AG08395 (cell line): ENCODE measurements at regions not wholly inside any gene's neighbourhood (a gene's known extent, or its start where the extent isn't known, plus 50 kb on each side); places are given as distances from the start of the nearest gene placed in this dataset.
A peak's percentile ranks its signal among the peaks of the same experiment; 100 is the strongest.

Source experiments
- DNase-seq: peaks from one replicate; pipeline ENCODE4 v3.0.0; 2012; ENCODE audit warnings: mixed read lengths, low spot score

DNA sequence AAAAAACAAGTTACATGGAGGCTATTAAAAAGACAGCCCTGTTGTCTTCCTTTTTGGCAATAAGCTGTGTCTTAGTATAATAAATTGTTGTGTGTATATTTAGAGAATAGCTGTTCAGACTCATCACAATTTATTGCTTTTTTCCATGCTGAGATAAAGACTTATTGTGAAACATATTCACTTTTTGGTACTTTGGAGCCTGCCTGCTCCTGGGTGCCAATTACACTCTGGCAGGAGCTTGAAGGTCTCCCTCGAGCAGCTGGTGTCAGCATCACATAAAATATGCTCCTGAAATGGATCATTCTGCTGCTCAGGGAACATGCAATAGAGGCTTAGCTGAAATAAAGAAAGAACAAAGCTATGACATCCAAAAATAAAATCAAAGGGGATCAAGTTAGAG, 211.6 kb upstream of the DKK2 start:
- peak; percentile 10 for DNase-seq

DNA sequence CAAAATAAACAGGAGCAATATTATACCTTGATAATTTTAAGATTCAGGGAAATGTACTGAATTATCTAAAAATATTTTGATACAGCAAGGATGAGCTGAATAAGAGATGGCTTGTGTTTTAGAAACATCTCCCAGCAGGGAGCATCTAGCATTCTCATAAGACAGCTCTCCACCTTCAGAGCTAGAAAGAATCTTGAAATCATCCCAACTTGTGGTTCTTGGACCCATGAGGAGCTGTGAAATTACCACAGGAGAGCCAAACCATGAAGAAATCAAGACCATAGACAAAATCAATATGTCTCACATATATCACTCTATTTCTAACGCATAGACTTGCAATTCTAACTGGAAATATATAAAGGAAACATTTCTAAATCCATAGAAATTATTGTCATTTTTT, 210.6 kb upstream of the DKK2 start:
- DNase-seq: no peak

DNA sequence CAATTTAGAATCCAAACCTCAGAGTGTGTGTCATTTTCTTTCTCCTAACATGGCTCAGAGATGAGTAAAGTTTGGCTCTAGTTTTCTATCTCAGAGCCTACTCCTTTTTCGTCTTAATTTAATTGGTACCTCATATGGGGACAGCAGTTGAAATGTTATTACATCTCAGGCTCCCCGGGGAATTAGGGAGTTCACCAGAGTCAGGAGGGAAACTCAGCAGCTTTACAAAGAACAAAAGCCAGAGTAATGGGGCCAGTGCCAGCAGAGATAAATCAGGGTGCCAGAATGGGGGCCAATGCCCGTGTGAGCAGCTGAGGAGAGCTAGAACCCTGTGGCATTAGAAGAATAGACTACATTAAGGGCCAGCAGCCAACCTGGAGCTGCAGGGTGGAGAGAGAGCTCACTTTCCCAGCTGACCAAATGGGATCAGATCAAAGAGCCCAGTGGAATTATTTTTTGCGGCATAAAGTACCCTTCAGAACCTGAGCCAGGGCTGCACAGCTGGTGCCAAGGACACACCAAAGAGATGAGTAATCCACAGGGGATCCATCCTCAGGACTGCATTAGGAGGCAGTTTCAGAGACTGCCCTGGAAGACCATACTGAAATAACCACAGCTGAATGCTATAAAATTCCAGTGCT, 207.1 kb upstream of the DKK2 start:
- DNase-seq: peak; percentile 53

DNA sequence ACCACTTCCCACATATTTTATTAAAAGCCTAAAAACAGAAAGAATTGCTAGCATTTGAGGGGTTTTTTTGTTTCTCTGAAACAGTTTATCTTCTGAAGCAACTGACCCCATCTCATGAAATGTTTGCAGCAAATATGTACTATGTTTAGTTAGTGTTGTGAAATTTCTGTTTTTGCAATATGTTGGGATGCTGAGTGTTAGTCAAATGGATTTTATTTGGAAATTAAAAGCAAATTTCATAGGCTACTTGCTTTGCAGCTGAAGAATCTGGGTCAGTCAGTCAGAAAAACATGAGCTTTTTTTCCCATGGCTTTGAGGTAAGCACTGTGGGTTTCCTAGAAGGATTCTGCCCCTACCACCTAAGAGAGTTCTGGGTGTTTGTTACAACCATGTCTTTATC, 184.9 kb upstream of the DKK2 start:
- DNase-seq: no peak

DNA sequence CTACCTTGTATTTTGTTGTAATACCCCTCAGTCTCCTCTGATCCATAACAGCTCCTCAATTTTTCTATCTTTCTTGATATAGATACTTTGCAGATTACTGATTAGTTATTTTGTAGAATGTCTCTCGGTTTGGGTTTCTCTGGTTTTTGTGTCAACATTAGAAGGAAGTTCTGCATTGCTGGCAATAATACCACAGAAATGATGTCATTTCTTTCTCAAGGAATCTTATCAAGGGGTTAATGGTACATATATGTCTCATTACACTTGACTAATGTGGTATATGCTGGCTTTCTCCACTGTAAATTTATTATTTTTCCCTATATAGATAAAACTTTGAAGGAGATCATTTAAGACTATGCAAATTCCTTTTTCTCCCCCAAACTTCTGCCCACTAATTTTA, 183.6 kb upstream of the DKK2 start:
- no peak for DNase-seq

DNA sequence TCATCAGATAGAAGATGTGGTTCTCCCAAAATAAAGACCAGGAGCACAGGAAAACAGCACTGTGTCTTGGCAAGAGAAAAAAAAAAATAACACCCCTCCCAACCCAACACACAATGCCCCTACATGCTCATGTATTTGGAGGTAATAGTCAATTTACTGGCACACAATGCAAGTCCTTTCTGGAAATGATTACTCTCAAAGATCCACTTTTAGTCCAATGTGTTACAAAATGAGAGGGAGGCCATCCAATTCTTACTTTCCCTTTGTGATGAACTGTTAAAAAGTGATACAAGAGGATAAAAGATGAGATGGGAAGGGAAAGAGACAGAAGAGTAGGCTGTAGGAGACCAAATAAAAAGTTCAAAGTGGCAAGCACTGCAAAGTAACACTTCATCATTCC, 180.3 kb upstream of the DKK2 start:
- no peak for DNase-seq

DNA sequence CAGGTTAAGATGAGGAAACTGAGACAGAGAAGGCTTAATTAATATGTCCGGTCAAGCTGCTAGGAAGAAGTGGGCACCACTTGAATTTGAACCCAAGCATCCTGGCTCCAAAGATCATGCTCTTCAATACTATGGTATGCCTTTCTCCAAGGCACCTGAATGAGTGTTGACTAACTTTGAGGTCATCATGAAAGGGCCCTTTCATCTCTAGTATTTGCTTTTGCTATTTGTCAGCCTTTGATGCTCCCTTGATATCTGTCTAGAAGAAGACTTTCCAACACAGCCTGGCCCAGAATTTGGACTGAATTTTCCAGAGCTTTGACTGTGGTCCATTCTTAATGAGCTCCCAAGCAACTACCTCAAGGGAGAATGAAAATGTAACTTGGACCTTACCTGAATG, 179.1 kb upstream of the DKK2 start:
- no peak for DNase-seq

DNA sequence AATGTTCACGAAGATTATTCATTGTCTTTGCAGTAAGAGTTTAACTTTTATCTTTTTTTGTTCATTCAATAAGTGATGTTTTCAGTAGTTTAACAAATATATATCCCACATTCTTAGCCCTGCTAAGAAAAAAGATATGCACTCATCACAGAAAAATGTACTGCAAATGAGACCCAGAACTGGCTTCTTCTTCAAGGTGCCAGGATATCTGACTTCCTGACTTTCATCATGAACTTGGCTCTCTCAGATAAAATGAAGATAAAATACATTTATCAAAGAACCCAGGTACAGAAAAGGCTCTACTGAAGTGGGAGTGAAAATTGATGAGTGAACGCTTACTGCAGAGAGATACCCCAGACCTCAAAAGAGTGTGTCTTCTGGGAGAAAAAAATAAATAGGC, 177.8 kb upstream of the DKK2 start:
- peak; percentile 36 for DNase-seq

DNA sequence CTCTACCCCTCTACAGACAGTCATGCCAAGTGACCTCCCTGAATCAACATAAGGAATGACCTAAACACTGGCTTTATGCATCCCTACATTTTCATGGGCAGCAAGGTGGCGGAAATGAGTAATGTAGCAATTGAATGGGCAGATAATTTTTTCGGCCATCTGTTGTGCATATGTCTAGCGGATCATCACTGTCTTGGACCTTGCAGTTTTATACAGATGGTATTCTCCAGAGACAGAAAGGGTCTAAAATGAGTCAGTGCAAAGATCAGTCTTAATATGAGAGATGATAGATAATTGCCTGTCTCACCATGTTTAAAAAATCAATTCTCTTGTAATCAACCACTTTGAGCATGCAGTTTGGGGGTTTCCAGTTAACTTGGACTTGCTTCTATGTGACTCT, 177.3 kb upstream of the DKK2 start:
- peak; percentile 37 for DNase-seq

DNA sequence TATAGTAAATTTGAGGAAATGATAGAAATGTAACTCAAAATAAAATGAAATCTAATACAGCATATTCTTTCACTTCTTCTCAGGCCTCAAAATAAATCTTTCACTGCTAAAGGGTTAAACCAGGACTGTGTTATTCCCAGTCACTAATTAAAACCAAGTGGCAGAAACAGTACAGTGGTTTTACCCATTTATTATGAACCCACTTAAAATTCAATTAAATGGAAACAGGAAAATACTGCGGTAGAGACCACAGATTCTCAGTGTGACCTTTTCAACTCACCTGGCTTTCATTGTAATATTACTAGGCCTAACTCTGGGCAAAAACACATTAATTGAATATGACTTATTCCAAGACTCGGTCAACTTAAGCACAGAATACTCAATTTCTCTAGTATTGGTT, 176.5 kb upstream of the DKK2 start:
- DNase-seq: no peak

DNA sequence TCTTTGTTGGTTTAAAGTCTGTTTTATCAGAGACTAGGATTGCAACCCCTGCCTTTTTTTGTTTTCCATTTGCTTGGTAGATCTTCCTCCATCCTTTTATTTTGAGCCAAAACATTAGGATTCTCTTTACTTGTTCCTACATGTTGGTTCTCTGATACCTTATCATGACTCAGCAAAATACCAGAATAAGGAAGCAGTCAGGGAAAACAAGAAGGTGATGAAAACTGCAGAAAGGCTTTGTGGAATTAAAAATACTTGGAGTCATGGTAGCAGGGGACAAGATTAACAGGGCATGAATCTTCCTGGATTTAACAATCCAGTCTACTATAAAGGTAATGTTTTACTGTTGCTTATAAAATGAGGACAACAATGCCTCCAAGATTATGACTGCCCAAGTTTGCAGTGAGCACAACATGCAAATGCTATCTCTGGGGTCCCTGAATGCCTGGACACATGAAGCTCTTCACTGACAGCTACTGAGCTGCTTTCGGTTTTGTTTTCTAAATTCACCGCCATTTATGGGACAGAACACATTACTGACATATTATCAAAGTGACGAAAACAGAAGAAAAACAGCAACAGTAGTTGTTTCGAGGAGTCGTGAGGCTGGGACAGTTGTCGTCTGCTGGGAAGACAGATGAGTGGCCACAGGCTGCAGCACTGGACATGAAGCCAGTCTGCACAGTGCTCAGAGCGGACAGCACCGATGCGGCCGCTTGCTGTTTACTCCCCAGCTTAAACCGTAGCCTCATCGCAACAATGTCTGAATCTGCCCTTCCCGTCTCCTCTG, 174.5 kb upstream of the DKK2 start:
- DNase-seq: no peak

DNA sequence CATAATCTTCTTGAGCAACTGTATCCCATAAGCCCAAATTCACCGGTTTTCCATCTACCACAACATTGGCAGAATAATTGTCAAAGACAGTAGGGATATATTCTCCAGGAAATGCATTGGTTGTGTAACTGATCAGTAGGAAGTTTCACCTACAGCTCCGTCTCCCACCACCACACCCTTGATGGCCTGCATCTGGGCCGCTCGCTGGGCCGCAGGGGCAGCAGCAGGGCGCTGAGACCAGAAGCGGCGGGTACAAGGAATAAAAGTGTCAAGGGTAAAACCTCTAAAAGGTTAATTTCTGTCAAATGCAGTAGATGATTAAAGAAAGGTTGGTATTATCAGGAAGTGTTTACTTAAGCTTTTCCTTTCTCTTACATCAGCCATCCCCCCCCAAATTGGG, 167.6 kb upstream of the DKK2 start:
- no peak for DNase-seq

DNA sequence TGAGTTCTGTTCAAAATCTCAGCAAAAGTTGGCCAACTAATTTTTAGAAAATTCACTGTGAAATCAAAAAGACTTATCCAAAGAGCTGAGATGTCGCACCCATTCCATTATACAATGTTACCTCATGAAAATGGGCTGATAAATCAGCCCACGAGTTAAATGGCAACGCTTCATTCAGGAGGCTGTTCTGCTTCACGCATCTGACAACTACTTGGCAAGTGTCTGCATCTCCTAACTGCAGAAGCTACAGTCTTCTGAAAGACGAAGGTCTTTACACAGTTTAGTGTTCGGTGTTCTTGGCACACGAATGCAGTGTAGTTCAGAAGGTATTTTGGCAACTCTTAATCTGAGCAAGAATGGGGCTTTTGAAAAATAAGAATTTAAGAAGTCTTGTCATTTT, 166.6 kb upstream of the DKK2 start:
- no peak for DNase-seq

DNA sequence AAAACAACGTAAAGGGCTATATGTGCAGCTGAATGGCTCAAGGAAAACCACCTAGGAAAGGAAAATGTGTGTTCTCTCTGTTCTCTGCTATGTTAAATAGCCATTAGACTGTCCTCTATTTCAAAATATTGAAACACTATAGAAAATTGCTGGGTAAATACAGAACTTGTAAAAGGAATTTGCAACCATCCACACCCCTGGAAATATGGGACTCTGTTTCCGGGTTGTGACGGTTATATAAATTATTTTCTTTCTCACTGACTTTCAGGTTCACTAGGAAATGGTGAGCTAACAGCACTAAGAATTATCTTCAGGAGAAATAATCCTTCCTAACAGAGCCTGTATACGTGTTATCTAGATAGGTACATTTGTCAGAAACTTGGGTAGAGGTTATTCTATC, 161.0 kb upstream of the DKK2 start:
- no peak for DNase-seq

DNA sequence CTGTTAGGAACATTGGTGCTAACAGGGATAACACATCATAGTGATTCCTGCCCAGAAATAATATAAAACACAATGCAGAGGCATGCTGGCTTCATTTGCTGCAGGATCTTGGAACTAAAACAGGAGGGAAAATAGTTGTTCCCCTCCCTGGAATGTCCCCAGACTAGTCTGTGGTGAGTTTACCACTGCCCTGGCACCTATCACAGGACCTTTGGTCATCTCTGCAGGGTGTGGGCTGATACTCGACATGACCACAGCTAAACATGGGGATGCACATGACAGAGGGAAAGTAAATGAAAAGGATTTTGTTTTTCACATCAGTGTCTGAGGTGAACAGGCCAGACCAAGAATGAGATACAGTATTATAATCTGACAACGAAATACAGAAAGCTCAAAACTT, 160.2 kb upstream of the DKK2 start:
- DNase-seq: no peak

DNA sequence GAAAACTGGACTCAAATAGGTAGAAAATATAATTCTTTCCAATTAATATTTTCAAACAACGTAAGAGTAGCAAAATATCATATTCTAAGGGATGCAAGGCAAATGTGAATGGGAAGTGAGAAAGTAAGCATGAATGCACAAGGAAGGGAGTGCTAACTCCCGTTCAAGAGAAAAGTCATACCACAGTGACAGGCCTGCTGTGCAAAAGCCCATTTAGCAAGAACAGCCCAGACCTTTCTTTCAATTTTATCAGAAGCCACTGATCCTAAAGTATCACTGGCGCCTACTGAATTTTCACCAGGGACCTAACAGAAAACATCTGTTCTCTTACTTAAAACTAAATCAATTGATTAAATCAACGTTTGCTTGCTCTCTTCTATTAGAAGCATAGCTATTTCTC, 157.9 kb upstream of the DKK2 start:
- DNase-seq: no peak

DNA sequence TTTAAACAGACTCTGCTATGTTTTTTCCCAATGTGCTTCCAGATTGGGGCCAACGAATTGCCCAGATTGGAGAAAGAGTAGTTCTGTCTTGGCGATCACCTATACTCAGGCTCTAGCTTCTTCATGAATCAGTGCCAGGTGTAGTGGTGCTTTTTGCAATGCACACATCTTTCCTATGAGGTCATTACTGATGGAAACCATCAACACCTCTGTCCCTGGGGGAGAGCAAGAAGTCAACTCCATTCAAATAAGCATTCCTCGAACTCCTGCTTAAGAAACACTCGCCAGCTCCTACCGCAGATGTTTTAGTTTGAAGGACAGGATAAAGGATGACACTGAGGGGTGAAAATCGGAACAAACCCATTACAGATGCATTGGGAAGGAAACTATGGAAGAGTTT, 156.5 kb upstream of the DKK2 start:
- no peak for DNase-seq

DNA sequence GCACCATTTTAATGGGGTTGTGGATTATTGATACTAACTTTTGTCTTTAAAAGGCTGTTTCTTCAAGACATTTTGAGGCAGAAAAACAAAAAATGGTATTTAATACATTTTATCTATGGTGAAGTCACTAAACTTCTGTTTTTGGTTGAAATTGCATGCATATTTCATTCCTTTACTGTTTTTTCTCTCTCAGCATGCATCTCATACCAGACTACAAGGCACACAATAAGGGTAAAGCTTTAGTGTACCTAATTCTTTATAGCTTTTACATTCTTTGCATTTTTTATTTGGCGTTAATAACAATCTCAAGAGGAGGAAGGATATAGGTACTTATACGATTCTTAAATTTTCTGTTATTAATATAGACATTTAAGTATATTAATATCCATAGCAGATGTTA, 151.0 kb upstream of the DKK2 start:
- DNase-seq: no peak

DNA sequence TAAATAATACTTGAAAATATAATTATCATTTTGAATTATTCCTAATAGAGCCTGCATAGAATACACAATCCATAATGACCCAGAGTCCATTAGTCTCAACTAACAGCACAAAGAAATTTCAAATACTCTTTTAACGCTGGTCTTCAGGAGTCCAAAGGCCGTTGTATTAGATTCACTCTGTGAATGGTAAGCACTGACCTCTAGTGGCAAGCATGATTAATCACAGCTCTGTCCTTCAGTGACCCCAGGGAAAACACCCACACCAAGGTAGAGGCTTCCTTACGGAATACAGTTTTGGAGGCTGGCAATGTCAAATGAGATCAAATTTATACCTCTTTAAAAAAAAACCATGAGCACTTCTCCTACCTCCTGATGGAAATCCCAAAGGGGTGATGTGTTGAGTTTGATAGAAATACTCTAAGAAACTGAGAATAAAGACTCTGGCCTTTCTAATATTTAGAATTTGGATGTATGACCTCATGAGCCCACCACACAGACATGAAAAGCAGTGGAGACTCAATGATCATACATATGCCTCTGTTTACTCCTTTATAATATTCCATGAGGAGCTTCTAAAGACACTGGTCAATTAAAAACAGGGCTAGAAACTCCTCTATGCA, 147.2 kb upstream of the DKK2 start:
- peak; percentile 58 for DNase-seq

DNA sequence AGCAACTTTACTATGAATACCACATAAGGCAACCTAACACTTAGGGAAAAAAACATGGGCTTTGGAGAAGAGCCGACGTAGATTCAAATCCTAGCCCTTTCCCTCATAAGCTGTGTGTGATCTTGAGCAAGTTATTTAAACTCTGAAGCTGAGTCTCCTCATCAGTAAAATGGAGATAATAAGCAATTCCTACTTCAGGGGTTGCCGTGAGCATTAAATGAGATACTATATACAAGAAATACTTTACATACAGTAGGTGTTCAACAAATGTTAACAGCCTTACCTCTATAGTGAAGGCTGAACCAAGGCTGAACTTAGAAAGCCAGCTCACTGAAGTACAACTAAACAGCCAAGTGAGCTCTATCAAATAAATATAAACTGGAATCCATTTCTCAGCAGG, 146.2 kb upstream of the DKK2 start:
- DNase-seq: no peak

DNA sequence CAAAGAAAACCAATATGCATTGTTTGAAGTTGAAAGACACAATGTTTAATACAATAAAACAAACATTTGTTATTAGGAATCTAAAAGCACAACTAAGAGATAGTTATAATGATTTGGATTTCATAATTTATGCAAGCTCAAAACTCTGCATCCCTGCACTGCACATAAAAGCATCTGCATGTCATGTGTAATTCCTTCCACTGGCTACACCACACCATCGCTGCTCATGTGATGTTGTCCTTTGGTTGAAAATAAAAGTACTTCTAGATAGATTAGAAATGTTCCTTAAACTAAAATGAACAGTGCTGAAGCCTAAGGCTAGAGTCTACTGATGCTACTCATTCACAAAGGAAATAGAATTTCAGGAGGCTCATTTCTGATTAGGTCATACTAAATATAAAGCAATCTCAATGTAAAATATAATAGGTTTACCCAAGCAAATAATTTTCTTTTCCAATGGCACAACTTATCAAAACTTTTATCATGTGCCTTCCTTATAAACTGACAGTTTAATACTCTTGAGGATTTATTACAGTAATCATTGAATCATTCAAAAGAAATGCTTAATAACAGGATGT, 130.8 kb upstream of the DKK2 start:
- DNase-seq: no peak

DNA sequence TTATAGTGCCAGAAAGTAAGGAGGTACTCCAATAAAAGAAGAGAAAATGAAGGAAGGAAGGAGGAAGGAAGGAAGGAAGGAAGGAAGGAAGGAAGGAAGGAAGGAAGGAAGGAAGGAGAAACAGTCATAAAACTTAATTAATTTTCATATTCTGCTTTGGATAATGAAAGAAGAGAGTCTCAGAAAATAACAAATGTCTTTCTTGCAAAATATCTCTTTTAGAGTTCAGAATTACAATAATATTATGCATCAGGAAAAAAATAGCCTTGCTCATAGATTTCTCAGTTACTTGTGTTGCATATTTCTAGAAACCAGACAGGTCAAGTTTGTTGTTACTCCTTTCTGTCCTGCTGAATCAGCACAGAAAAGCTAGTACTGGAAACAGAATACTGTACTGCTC, 130.1 kb upstream of the DKK2 start:
- no peak for DNase-seq

DNA sequence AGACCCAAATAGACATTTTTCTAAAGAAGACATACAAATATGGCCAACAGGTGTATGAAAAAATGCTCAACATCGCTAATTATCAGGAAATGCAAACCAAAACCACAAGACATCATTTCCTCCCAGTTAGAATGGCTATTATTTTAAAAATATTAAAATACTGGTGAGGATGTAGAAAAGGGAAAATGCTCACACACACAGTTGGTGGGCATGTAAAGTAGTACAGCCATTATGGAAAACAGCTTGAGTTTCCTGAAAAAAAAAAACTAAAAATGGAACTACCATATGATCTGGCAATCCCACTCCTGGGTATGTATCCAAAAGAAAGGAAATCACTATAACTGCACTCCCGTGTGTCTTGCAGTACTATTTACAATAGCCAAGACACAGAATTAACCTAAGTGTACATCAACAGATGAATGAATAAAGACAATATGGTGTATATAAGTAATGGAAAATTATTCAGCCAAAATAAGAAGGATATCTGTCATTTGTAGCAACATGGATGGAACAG, 128.9 kb upstream of the DKK2 start:
- no peak for DNase-seq
